GM12874 (cell line): ENCODE measurements at regions not wholly inside any gene's neighbourhood (a gene's known extent, or its start where the extent isn't known, plus 50 kb on each side); places are given as distances from the start of the nearest gene placed in this dataset.

Source experiments
- CTCF ChIP-seq: IDR thresholded peaks from 2 replicates; pipeline ENCODE4 v1.5.1; 2011; ENCODE audit warnings: low read depth, mild to moderate bottlenecking, control low read depth, low read length, moderate library complexity; ENCODE audit not compliant: insufficient read depth

DNA sequence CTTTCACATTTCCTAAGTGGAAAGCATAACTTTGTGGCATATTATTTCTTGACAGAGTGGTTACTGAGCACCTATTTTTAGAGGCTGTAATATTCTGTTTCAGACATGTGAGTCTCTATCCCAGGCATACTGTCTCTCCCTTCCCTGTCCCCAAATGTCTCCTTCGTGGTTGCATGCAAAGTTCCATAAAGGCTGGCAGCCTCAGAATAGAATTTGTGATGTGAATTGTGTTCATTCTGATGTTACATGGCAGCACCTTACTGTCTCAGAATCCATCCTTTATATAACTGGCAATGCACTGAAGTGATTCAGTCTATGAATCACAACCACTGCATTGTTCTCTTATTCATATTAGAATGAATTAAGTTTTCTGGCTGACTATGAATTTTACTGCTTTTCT lies 89.0 kb upstream of the SLC7A1 start:
- TF ChIP-seq CTCF: no peak

DNA sequence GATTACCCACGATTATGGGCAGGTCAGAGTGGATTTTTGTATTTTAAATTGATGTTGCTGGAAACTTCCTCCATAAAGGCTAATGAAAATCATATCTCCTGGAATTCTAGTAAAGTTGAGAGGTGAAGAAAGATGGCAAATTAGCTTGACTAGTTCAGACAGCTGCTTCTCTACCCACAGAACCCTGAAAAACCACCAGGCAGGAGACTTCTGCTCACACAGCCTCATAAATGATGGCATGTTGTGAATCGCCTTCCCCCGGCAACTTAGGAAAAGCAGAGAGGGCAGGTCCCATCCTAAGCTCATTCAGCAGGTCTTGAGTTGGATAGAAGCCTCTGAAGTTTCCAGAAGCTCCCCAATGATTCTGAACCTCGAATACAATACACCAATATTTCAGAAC lies 87.6 kb upstream of the SLC7A1 start:
- TF ChIP-seq CTCF: no peak

- TF ChIP-seq CTCF: no peak
Measured at GRCh38 chr13:29681864-29682263, 86.4 kb upstream of the SLC7A1 start.

DNA sequence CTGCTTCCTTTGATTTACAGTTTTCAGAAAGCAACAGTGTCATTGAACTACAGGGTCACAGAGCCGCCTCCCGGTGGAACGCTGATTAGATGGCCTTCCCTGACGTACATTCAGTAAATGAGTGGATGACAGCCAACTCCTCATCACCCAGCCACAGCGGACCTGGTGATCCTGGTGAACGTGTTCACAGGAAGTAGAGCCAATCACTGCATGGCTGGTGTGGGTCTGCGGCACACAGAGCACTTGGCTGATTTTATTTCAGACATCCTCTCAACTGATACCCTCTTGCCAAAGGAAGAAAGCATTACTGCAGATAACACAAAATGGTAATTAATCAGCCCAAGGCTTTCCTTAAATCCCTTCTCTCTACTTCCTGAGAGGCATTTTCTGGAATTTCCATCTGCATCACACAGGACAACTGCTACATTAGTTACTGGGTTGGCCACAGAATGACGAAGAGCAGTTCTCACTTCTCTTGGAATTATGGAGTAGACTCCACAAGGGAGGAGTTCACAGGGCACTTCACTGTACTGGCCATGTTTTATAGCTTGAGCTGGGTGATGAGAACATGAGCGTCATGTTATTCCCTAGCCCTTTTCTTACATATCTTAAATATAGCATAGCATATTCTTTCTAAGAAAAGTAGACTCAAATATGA lies 84.0 kb upstream of the SLC7A1 start:
- no peak for TF ChIP-seq CTCF

- TF ChIP-seq CTCF: no peak
Measured at GRCh38 chr13:29677627-29678026, 82.1 kb upstream of the SLC7A1 start.

- TF ChIP-seq CTCF: no peak
Measured at GRCh38 chr13:29676941-29677452, 81.5 kb upstream of the SLC7A1 start.

DNA sequence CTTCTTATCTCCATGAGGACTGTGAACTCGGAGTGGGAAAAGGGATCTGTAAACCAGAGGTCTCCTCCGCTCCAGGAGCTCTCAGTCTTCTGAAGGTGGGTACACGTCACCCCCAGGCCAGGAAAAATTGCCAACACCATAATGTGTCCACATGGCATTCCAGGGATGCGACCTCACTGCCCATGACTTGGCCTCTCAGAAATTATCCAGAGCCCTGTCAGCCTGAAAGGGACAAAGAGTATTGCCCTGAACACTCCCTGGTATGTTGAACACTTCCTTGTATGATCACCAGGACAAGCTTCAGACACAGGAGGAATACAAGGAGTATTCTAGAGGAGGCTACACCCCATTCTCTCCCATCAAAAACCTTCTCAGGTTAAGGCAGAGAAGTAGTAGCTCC lies 81.0 kb upstream of the SLC7A1 start:
- TF ChIP-seq CTCF: no peak
